MM.1S (cell line): ENCODE measurements at regions not wholly inside any gene's neighbourhood (a gene's known extent, or its start where the extent isn't known, plus 50 kb on each side); places are given as distances from the start of the nearest gene placed in this dataset.
"Not testable (repeated sequence)": the region's sequence is repeated elsewhere in the genome, so short reads cannot be mapped to it uniquely, and the experiment has no call there.

ENCODE experiments used
- DNase-seq: peaks from one replicate; pipeline ENCODE4 v3.0.0-alpha.2; 2015
- H2AFZ ChIP-seq: fragments of 300-600 bp; sonication (generic); 2 replicates; pipeline ENCODE4 v1.6.0; 2016; ENCODE audit warnings: antibody characterized with exemption, low read length
- H3F3A ChIP-seq: fragments of 300-600 bp; sonication (generic); 2 replicates; pipeline ENCODE4 v1.6.1; 2016; ENCODE audit warnings: mild to moderate bottlenecking, antibody characterized with exemption, low read length, moderate library complexity, mixed read lengths; ENCODE audit not compliant: insufficient read depth
- H3K27ac ChIP-seq: fragments of 300-600 bp; sonication (generic); 2 replicates; pipeline ENCODE4 v1.5.1; 2016; ENCODE audit warnings: mild to moderate bottlenecking, low read length
- H3K27me3 ChIP-seq: fragments of 300-600 bp; sonication (generic); replicated peaks from 2 replicates; pipeline ENCODE4 v1.6.0; 2016; ENCODE audit warnings: low read length; ENCODE audit not compliant: insufficient read depth
- H3K36me3 ChIP-seq: fragments of 300-600 bp; sonication (generic); replicated peaks from 2 replicates; pipeline ENCODE4 v1.6.1; 2016; ENCODE audit warnings: mild to moderate bottlenecking, low read length, mixed read lengths; ENCODE audit not compliant: insufficient read depth
- H3K4me1 ChIP-seq: fragments of 300-600 bp; sonication (generic); 2 replicates; pipeline ENCODE4 v1.6.1; 2016; ENCODE audit warnings: low read length, mixed read lengths
- H3K4me2 ChIP-seq: fragments of 300-600 bp; sonication (generic); 2 replicates; pipeline ENCODE4 v1.6.0; 2016; ENCODE audit warnings: low read depth, low read length
- H3K4me3 ChIP-seq: fragments of 300-600 bp; sonication (generic); 2 replicates; pipeline ENCODE4 v1.5.1; 2016; ENCODE audit warnings: low read length, mixed read lengths
- H3K79me2 ChIP-seq: fragments of 300-600 bp; sonication (generic); 2 replicates; pipeline ENCODE4 v1.6.1; 2016; ENCODE audit warnings: mixed run types, low read length, mixed read lengths
- H3K9ac ChIP-seq: fragments of 300-600 bp; sonication (generic); 2 replicates; pipeline ENCODE4 v1.6.1; 2016; ENCODE audit warnings: low read length, mixed read lengths
- H3K9me2 ChIP-seq: fragments of 300-600 bp; sonication (generic); replicated peaks from 2 replicates; pipeline ENCODE4 v1.6.1; 2016; ENCODE audit warnings: mild to moderate bottlenecking, low read length, mixed read lengths; ENCODE audit not compliant: insufficient read depth
- H3K9me3 ChIP-seq: fragments of 300-600 bp; sonication (generic); replicated peaks from 2 replicates; pipeline ENCODE4 v1.6.1; 2016; ENCODE audit warnings: mild to moderate bottlenecking, low read length, mixed read lengths; ENCODE audit not compliant: insufficient read depth
- H4K20me1 ChIP-seq: fragments of 300-600 bp; sonication (generic); 2 replicates; pipeline ENCODE4 v1.6.1; 2016; ENCODE audit warnings: mild to moderate bottlenecking, low read length, moderate library complexity, mixed read lengths; ENCODE audit not compliant: insufficient read depth
- CTCF ChIP-seq: fragments of 300-600 bp; sonication (generic); IDR thresholded peaks from 2 replicates; pipeline ENCODE4 v1.5.1; 2016; ENCODE audit warnings: antibody characterized with exemption, low read length, mixed read lengths
- EZH2 ChIP-seq: fragments of 300-600 bp; sonication (generic); optimal IDR thresholded peaks from 2 replicates; pipeline ENCODE3; 2017; ENCODE audit warnings: low read depth, mild to moderate bottlenecking, antibody characterized with exemption, low read length, mixed read lengths
- EZH2phosphoT487 ChIP-seq: fragments of 300-600 bp; sonication (generic); IDR thresholded peaks from 2 replicates; pipeline ENCODE4 v1.6.1; 2018; ENCODE audit warnings: antibody characterized with exemption, low read length

GRCh38 chr14:39505812-39506211 is 73.6 kb upstream of the FBXO33 start:
- H3K9me2 ChIP-seq, result no peaks in the 10 kb centered on the region
- H4K20me1 ChIP-seq, result no peaks in the 10 kb centered on the region
- H3K4me1 ChIP-seq, result no peaks in the 10 kb centered on the region
- no peak for DNase-seq
- no peak overlapping the region for H3K4me2 ChIP-seq
- no peak overlapping the region for H3K9ac ChIP-seq
- H3F3A ChIP-seq, result no peaks in the 10 kb centered on the region
- no peaks in the 10 kb centered on the region for H3K79me2 ChIP-seq
- no peak overlapping the region for H3K27ac ChIP-seq
- H3K9me3 ChIP-seq, result no peaks in the 10 kb centered on the region
- H2AFZ ChIP-seq, result no peak overlapping the region
- no peaks in the 10 kb centered on the region for H3K27me3 ChIP-seq
- no peak for TF ChIP-seq EZH2
- TF ChIP-seq CTCF, result no peak
- TF ChIP-seq EZH2phosphoT487, result no peak
- H3K36me3 ChIP-seq, result no peaks in the 10 kb centered on the region
- no peak overlapping the region for H3K4me3 ChIP-seq

GRCh38 chr14:39500253-39500652 is 68.0 kb upstream of the FBXO33 start:
- Histone ChIP-seq H3K27me3 (no peaks in the 10 kb centered on the region), H3K9ac (no peak overlapping the region), H3K27ac (no peak overlapping the region), H3K4me3 (no peak overlapping the region), H3K4me1 (no peaks in the 10 kb centered on the region), H4K20me1 (no peaks in the 10 kb centered on the region), H3K36me3 (no peaks in the 10 kb centered on the region), H3F3A (no peaks in the 10 kb centered on the region), H3K4me2 (no peak overlapping the region), H3K79me2 (no peaks in the 10 kb centered on the region), H3K9me2 (no peaks in the 10 kb centered on the region), H2AFZ (no peak overlapping the region), H3K9me3 (no peaks in the 10 kb centered on the region)
- no peak for TF ChIP-seq EZH2phosphoT487
- TF ChIP-seq EZH2, result no peak
- TF ChIP-seq CTCF, result no peak
- DNase-seq, result no peak

GRCh38 chr14:39499514-39499913 is 67.3 kb upstream of the FBXO33 start:
- Histone ChIP-seq H3K9me2 (no peaks in the 10 kb centered on the region), H3K9me3 (no peaks in the 10 kb centered on the region), H3K4me2 (no peak overlapping the region), H3K9ac (no peak overlapping the region), H3K36me3 (no peaks in the 10 kb centered on the region), H3F3A (no peaks in the 10 kb centered on the region), H3K79me2 (no peaks in the 10 kb centered on the region), H4K20me1 (no peaks in the 10 kb centered on the region), H3K27me3 (no peaks in the 10 kb centered on the region), H3K4me3 (no peak overlapping the region), H3K27ac (no peak overlapping the region), H3K4me1 (no peaks in the 10 kb centered on the region), H2AFZ (no peak overlapping the region)
- TF ChIP-seq EZH2phosphoT487, result no peak
- no peak for TF ChIP-seq EZH2
- no peak for TF ChIP-seq CTCF
- no peak for DNase-seq

GRCh38 chr14:39497677-39498076 is 65.4 kb upstream of the FBXO33 start:
- not testable (repeated sequence) for H3F3A ChIP-seq, H3K79me2 ChIP-seq, H4K20me1 ChIP-seq, H3K27ac ChIP-seq, H3K9me3 ChIP-seq, H3K9me2 ChIP-seq, H3K27me3 ChIP-seq, DNase-seq, H3K4me3 ChIP-seq, H2AFZ ChIP-seq, H3K9ac ChIP-seq, H3K36me3 ChIP-seq, H3K4me2 ChIP-seq, H3K4me1 ChIP-seq
